ENCODE measurements at regions not wholly inside any gene's neighbourhood (a gene's known extent, or its start where the extent isn't known, plus 50 kb on each side); places are given as distances from the start of the nearest gene placed in this dataset.

DNA sequence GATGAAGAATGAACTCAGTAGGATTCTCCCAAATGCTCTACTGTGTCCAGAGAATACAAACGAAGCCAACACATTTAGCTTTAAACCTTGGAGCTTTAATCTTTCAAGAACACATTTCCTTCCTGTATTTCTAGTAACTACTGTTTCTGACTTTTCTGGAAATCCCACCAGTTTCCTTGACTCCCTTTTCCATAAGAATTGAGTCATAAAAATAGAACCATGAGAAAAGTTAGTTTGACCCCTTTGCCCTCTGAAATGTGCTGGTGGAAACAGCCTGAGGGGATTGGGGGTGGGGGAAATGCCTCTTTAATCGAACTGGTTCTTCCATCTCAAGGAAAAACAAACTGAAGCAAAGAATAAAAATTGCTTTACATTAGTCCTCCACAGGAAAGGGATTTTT lies 123.9 kb downstream of the TMEM17 start:
- no peaks in the 10 kb centered on the region for H4K20me1 ChIP-seq (ENCODE audit: insufficient read depth)
- no peak overlapping the region for H3K27ac ChIP-seq (ENCODE audit: low read length)
- H3K9me3 ChIP-seq (ENCODE audit: low read length): no peaks in the 10 kb centered on the region
- H3K9ac ChIP-seq (ENCODE audit: low read length): no peak overlapping the region
- TF ChIP-seq MXI1 (conservative IDR thresholded peaks at IDR 0.05; ENCODE audit: poor library complexity, severe bottlenecking) (no peak), CTCF (IDR thresholded peaks at IDR 0.05; ENCODE audit: poor library complexity, severe bottlenecking) (no peak), POLR2AphosphoS5 (IDR thresholded peaks at IDR 0.05) (no peak), SMC3 (conservative IDR thresholded peaks at IDR 0.05; ENCODE audit: poor library complexity) (no peak), RAD21 (conservative IDR thresholded peaks at IDR 0.05) (no peak), EZH2 (IDR thresholded peaks at IDR 0.05; ENCODE audit: borderline replicate concordance, insufficient read depth, low read length, poor library complexity, severe bottlenecking) (no peak), TAF1 (IDR thresholded peaks at IDR 0.05; ENCODE audit: low read depth) (no peak), REST (IDR thresholded peaks at IDR 0.05; ENCODE audit: borderline replicate concordance) (no peak), EP300 (conservative IDR thresholded peaks at IDR 0.05; ENCODE audit: poor library complexity, severe bottlenecking) (no peak)
- H3F3A ChIP-seq (ENCODE audit: insufficient read depth, low read length, poor library complexity, severe bottlenecking): no peaks in the 10 kb centered on the region
- H3K27me3 ChIP-seq (ENCODE audit: insufficient read depth, low read depth, low read length): no peaks in the 10 kb centered on the region
- H3K79me2 ChIP-seq (replicated peaks; ENCODE audit: insufficient read depth, low read length): no peaks in the 10 kb centered on the region
- H2AFZ ChIP-seq (ENCODE audit: low read depth, low read length): no peak overlapping the region
- no peak overlapping the region for H3K4me3 ChIP-seq (ENCODE audit: low read length)
- H3K36me3 ChIP-seq (ENCODE audit: insufficient read depth, low read length): no peaks in the 10 kb centered on the region
- no peaks in the 10 kb centered on the region for H3K9me2 ChIP-seq (ENCODE audit: insufficient read depth, low read length)
- no peak overlapping the region for H3K4me2 ChIP-seq (ENCODE audit: low read length)

DNA sequence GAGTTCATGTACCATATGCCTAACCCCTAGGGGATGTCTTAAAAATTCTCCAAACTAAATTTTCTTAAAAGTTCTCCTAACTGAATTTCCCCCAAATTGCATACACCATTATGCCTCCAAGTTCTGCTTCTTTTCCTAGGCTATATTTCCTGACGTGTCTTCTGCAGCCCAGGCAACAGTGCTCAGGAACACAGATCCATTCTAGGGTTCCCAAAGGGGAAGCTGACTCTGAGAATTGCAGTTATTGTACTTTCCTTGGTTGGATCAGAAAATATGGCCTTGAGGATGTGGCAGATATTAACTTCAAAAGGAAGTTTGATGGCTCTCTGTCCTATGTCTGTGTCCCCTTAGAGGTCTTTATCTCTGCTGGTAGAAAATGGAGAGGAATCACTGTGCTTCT lies 124.3 kb downstream of the TMEM17 start:
- Histone ChIP-seq H3K4me3 (ENCODE audit: low read length) (no peak overlapping the region), H3F3A (ENCODE audit: insufficient read depth, low read length, poor library complexity, severe bottlenecking) (no peaks in the 10 kb centered on the region), H3K27ac (ENCODE audit: low read length) (no peak overlapping the region), H2AFZ (ENCODE audit: low read depth, low read length) (no peak overlapping the region), H3K79me2 (replicated peaks; ENCODE audit: insufficient read depth, low read length) (no peaks in the 10 kb centered on the region), H3K9me3 (ENCODE audit: low read length) (no peaks in the 10 kb centered on the region), H4K20me1 (ENCODE audit: insufficient read depth) (no peaks in the 10 kb centered on the region), H3K9ac (ENCODE audit: low read length) (no peak overlapping the region), H3K9me2 (ENCODE audit: insufficient read depth, low read length) (no peaks in the 10 kb centered on the region), H3K27me3 (ENCODE audit: insufficient read depth, low read depth, low read length) (no peaks in the 10 kb centered on the region), H3K36me3 (ENCODE audit: insufficient read depth, low read length) (no peaks in the 10 kb centered on the region), H3K4me2 (ENCODE audit: low read length) (no peak overlapping the region)
- TF ChIP-seq RAD21 (conservative IDR thresholded peaks at IDR 0.05): no peak
- TF ChIP-seq EZH2 (IDR thresholded peaks at IDR 0.05; ENCODE audit: borderline replicate concordance, insufficient read depth, low read length, poor library complexity, severe bottlenecking): no peak
- no peak for TF ChIP-seq EP300 (conservative IDR thresholded peaks at IDR 0.05; ENCODE audit: poor library complexity, severe bottlenecking)
- no peak for TF ChIP-seq REST (IDR thresholded peaks at IDR 0.05; ENCODE audit: borderline replicate concordance)
- no peak for TF ChIP-seq MXI1 (conservative IDR thresholded peaks at IDR 0.05; ENCODE audit: poor library complexity, severe bottlenecking)
- no peak for TF ChIP-seq CTCF (IDR thresholded peaks at IDR 0.05; ENCODE audit: poor library complexity, severe bottlenecking)
- TF ChIP-seq TAF1 (IDR thresholded peaks at IDR 0.05; ENCODE audit: low read depth): no peak
- TF ChIP-seq SMC3 (conservative IDR thresholded peaks at IDR 0.05; ENCODE audit: poor library complexity): no peak
- no peak for TF ChIP-seq POLR2AphosphoS5 (IDR thresholded peaks at IDR 0.05)
